Central memory CD8-positive, alpha-beta T cell (primary cell): ENCODE measurements at regions not wholly inside any gene's neighbourhood (a gene's known extent, or its start where the extent isn't known, plus 50 kb on each side); places are given as distances from the start of the nearest gene placed in this dataset.
"Not testable (repeated sequence)": the region's sequence is repeated elsewhere in the genome, so short reads cannot be mapped to it uniquely, and the experiment has no call there.

Experiments
- ATAC-seq: fragments of 150-1000 bp; cut with Tn5 transposase; replicated peaks from 2 replicates; pipeline ENCODE4 v1.10.0; 2022; ENCODE audit warnings: mild to moderate bottlenecking, moderate FRiP score, moderate number of reproducible peaks; ENCODE audit not compliant: poor library complexity, severe bottlenecking; ENCODE audit errors: extremely low read depth
- DNase-seq, 2 donors: peaks; one replicate each; pipeline ENCODE4 v3.0.0; 2021; ENCODE audit warnings: low spot score in 2 of 2
- H3K27ac Mint-ChIP-seq: one replicate; pipeline ENCODE4 v1.8.0; 2022; ENCODE audit warnings: low read depth, mild to moderate bottlenecking, moderate library complexity, mixed read lengths
- H3K27me3 Mint-ChIP-seq: one replicate; pipeline ENCODE4 v1.8.0; 2022; ENCODE audit warnings: mixed read lengths
- H3K36me3 Mint-ChIP-seq: one replicate; pipeline ENCODE4 v1.8.0; 2022; ENCODE audit warnings: mild to moderate bottlenecking, moderate library complexity, mixed read lengths; ENCODE audit not compliant: insufficient read depth
- H3K4me1 Mint-ChIP-seq: one replicate; pipeline ENCODE4 v1.8.0; 2022; ENCODE audit warnings: mixed read lengths
- H3K4me3 Mint-ChIP-seq: one replicate; pipeline ENCODE4 v1.8.0; 2022; ENCODE audit warnings: mild to moderate bottlenecking, moderate library complexity, mixed read lengths
- H3K9me3 Mint-ChIP-seq: one replicate; pipeline ENCODE4 v1.8.0; 2022; ENCODE audit warnings: mixed read lengths

GRCh38 chr20:51960047-51960675 is 157.8 kb upstream of the SALL4 start:
- Mint-ChIP-seq H3K4me3 (no peak overlapping the region), H3K4me1 (no peaks in the 10 kb centered on the region), H3K36me3 (no peaks in the 10 kb centered on the region), H3K27ac (no peak overlapping the region), H3K9me3 (no peaks in the 10 kb centered on the region), H3K27me3 (peaks cover 43% of the 10 kb centered on the region)
- DNase-seq (no peak), ATAC-seq (no peak)

- peaks cover 45% of the 10 kb centered on the region for H3K27me3 Mint-ChIP-seq
- H3K9me3 Mint-ChIP-seq = no peaks in the 10 kb centered on the region
- DNase-seq (no peak), ATAC-seq (no peak)
- no peaks in the 10 kb centered on the region for H3K4me1 Mint-ChIP-seq
- H3K36me3 Mint-ChIP-seq = no peaks in the 10 kb centered on the region
- H3K27ac Mint-ChIP-seq = no peak overlapping the region
- H3K4me3 Mint-ChIP-seq = no peak overlapping the region
These were observed 156.8 kb upstream of the SALL4 start for GRCh38 chr20:51959066-51959542.

- no peaks in the 10 kb centered on the region for H3K36me3 Mint-ChIP-seq
- no peak for ATAC-seq
- peaks cover 52% of the 10 kb centered on the region for H3K27me3 Mint-ChIP-seq
- no peak overlapping the region for H3K27ac Mint-ChIP-seq
- H3K9me3 Mint-ChIP-seq = no peaks in the 10 kb centered on the region
- no peak overlapping the region for H3K4me3 Mint-ChIP-seq
- no peaks in the 10 kb centered on the region for H3K4me1 Mint-ChIP-seq
- DNase-seq = no peak
These were observed 156.1 kb upstream of the SALL4 start for GRCh38 chr20:51958099-51959065.

GRCh38 chr20:51955756-51956155 is 153.4 kb upstream of the SALL4 start:
- ATAC-seq = no peak
- no peak overlapping the region for H3K4me3 Mint-ChIP-seq
- H3K36me3 Mint-ChIP-seq = no peaks in the 10 kb centered on the region
- H3K27me3 Mint-ChIP-seq = peaks cover 35% of the 10 kb centered on the region
- H3K4me1 Mint-ChIP-seq = no peaks in the 10 kb centered on the region
- no peak overlapping the region for H3K27ac Mint-ChIP-seq
- DNase-seq = no peak
- no peaks in the 10 kb centered on the region for H3K9me3 Mint-ChIP-seq

DNA sequence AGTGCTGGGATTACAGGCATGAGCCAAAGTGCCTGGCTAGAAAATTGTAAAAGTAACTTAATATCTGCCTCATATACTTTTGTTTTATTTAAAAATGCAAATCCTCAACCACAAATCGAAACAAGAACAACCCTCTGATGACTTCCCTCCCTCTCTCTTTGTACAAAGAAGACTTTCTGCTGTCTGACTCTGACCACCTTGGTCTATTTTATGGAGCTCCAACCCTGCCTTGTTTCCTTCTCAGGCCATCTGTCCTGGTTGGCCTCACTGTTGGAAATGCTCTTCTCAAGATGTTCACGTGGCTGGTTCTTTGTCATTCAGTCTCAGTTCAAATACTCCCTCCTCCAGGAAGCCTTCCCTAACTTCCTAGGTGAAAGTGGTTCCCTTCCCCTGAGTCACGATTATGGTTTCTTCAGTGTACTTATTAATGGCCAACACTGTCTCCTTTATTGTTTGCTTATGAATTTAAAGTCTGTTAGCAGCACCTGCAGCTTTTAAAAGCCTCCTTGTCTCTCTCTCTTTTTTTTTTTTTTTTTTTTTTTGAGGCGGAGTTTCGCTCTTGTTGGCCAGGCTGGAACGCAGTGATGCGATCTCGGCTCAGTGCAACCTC is 151.5 kb upstream of the SALL4 start:
- Mint-ChIP-seq H3K4me3 (no peak overlapping the region), H3K27me3 (peaks cover 17% of the 10 kb centered on the region), H3K36me3 (no peaks in the 10 kb centered on the region), H3K4me1 (no peaks in the 10 kb centered on the region), H3K9me3 (no peaks in the 10 kb centered on the region), H3K27ac (no peak overlapping the region)
- ATAC-seq = no peak
- DNase-seq = no peak

DNA sequence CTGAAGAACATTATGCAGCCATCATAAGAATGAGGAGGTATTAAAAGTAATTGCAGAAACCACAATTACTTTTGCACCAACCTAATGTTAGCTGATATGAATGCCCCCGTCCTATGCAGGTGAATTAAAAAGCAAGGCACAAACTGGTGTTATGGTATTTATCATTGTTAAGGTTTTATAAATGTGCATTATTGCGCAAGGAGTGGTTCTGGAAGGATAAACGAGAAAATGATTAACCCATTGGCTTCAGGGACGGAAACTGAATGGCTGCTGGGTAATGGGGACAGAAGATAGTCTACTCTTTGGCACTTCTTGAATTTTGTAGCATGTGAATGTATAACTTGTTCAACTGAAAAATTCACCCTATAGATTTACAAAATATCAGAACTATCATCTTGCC is 148.6 kb upstream of the SALL4 start:
- Mint-ChIP-seq H3K9me3 (no peaks in the 10 kb centered on the region), H3K4me1 (no peaks in the 10 kb centered on the region), H3K27me3 (peaks cover 9% of the 10 kb centered on the region), H3K27ac (no peak overlapping the region), H3K36me3 (no peaks in the 10 kb centered on the region), H3K4me3 (no peak overlapping the region)
- ATAC-seq (no peak), DNase-seq (no peak)

DNA sequence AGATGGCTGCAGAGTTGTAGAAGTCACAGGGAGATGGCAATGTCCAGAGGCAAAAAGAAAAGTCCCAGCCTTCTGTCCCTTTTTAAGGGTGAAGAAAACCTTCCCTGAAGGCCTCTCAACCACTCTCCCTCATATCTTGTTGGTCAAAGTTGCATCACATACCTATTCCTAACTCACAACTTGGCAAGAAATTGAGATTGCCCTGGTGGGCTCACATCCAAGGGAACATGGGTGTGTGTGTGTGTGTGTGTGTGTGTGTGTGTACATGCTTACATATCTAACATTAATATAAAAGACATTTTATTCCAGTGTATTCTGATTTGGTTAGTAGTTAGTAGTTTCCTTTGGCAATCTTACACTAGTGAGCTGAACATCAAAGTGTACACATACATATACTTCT is 144.3 kb upstream of the SALL4 start:
- Mint-ChIP-seq H3K4me1 (no peaks in the 10 kb centered on the region), H3K27ac (no peak overlapping the region), H3K36me3 (no peaks in the 10 kb centered on the region), H3K4me3 (no peak overlapping the region), H3K9me3 (no peaks in the 10 kb centered on the region), H3K27me3 (no peaks in the 10 kb centered on the region)
- no peak for ATAC-seq
- no peak for DNase-seq

GRCh38 chr20:51945881-51946280 is 143.6 kb upstream of the SALL4 start:
- H3K27ac Mint-ChIP-seq = no peak overlapping the region
- no peaks in the 10 kb centered on the region for H3K36me3 Mint-ChIP-seq

GRCh38 chr20:51945177-51945576 is 142.9 kb upstream of the SALL4 start:
- DNase-seq (no peak), ATAC-seq (no peak)
- Mint-ChIP-seq H3K27me3 (no peaks in the 10 kb centered on the region), H3K4me3 (no peak overlapping the region), H3K27ac (no peak overlapping the region), H3K4me1 (no peaks in the 10 kb centered on the region), H3K36me3 (no peaks in the 10 kb centered on the region), H3K9me3 (no peaks in the 10 kb centered on the region)

More at GRCh38 chr20:51945881-51946280, 143.6 kb upstream of the SALL4 start:
- no peak for DNase-seq
- H3K27me3 Mint-ChIP-seq = no peaks in the 10 kb centered on the region
- no peaks in the 10 kb centered on the region for H3K9me3 Mint-ChIP-seq
- no peaks in the 10 kb centered on the region for H3K4me1 Mint-ChIP-seq
- no peak overlapping the region for H3K4me3 Mint-ChIP-seq
- no peak for ATAC-seq

- H3K27ac Mint-ChIP-seq = no peak overlapping the region
- no peaks in the 10 kb centered on the region for H3K27me3 Mint-ChIP-seq
- no peak for DNase-seq
- no peaks in the 10 kb centered on the region for H3K36me3 Mint-ChIP-seq
- H3K4me1 Mint-ChIP-seq = no peaks in the 10 kb centered on the region
- H3K4me3 Mint-ChIP-seq = no peak overlapping the region
- no peaks in the 10 kb centered on the region for H3K9me3 Mint-ChIP-seq
- ATAC-seq = no peak
These were observed 141.4 kb upstream of the SALL4 start for GRCh38 chr20:51943761-51944160.

DNA sequence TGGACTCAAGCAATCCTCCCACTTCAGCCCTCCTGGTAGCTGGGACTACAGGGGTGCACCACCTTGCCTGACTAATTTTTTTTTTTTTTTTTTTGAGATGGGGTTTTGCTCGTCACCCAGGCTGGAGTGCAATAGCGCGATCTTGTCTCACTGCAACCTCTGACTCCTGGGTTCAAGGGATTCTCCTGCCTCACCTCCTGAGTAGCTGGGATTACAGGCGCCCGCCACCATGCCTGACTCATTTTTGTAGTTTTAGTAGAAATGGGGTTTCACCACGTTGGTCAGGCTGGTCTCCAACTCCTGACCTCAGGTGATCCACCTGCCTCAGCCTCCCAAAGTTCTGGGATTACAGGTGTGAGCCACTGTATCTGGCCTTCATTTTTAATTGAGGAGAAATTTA is 141.0 kb upstream of the SALL4 start:
- not testable (repeated sequence) for H3K27me3 Mint-ChIP-seq, DNase-seq, H3K4me1 Mint-ChIP-seq, H3K4me3 Mint-ChIP-seq, H3K9me3 Mint-ChIP-seq, ATAC-seq, H3K27ac Mint-ChIP-seq, H3K36me3 Mint-ChIP-seq

- no peaks in the 10 kb centered on the region for H3K36me3 Mint-ChIP-seq
- H3K27ac Mint-ChIP-seq = no peak overlapping the region
- H3K9me3 Mint-ChIP-seq = no peaks in the 10 kb centered on the region
- H3K4me1 Mint-ChIP-seq = no peaks in the 10 kb centered on the region
- H3K27me3 Mint-ChIP-seq = no peaks in the 10 kb centered on the region
- no peak for ATAC-seq
- no peak for DNase-seq
- H3K4me3 Mint-ChIP-seq = no peak overlapping the region
These were observed 139.2 kb upstream of the SALL4 start for GRCh38 chr20:51941503-51941902.

- Mint-ChIP-seq H3K27me3 (no peaks in the 10 kb centered on the region), H3K27ac (no peak overlapping the region), H3K36me3 (no peaks in the 10 kb centered on the region), H3K9me3 (no peaks in the 10 kb centered on the region), H3K4me3 (no peak overlapping the region), H3K4me1 (no peaks in the 10 kb centered on the region)
- DNase-seq (no peak), ATAC-seq (no peak)
These were observed 136.9 kb upstream of the SALL4 start for GRCh38 chr20:51939259-51939585.
